ENCODE measurements at regions not wholly inside any gene's neighbourhood (a gene's known extent, or its start where the extent isn't known, plus 50 kb on each side); places are given as distances from the start of the nearest gene placed in this dataset.

DNA sequence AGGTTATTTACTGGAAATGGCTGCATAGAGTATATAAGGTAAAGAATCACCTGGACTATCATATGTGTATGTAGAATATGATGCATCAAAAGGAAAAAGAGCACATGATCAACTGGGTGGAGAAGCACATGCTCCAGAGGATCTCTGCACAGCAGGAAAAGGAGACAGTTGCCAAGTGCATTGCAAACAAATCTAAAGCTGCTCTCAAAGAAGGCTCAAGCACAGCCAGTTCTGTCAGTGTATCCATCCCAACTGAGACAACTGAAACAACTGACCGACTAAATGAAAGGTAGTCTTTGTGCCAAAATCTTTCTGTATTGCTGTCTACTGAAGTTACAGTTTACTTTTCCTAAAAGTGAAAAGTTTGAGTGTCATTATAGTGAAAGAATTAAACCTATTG, 83.2 kb upstream of the SGCE start (continued):
- TF ChIP-seq YY1 (IDR thresholded peaks at IDR 0.05; ENCODE audit: low read depth, low read length) (no peak), CTCF (IDR thresholded peaks at IDR 0.05; ENCODE audit: control extremely low read depth in 1 of 3, insufficient read depth in 1 of 3, low read depth in 1 of 3, low read length in 3 of 3) (no peak)

Data from H1 (cell line).